K562 (cell line): ENCODE measurements at regions not wholly inside any gene's neighbourhood (a gene's known extent, or its start where the extent isn't known, plus 50 kb on each side); places are given as distances from the start of the nearest gene placed in this dataset.

Source experiments
- CTCF ChIP-seq, 3 experiments: IDR thresholded peaks in 2 of 3; conservative IDR thresholded peaks in 1 of 3; 2 replicates each; pipeline ENCODE4 v1.5.1; 2011 to 2012; ENCODE audit warnings: low read length in 3 of 3, mild to moderate bottlenecking in 3 of 3, control low read depth in 2 of 3, improper control_type of control experiment in 1 of 3, inconsistent platforms in 1 of 3, low read depth in 1 of 3, mixed read lengths in 1 of 3, moderate library complexity in 1 of 3; ENCODE audit not compliant: insufficient read depth in 2 of 3
- EGR1 ChIP-seq: fragments of 450-650 bp; conservative IDR thresholded peaks from 2 replicates; pipeline ENCODE4 v1.6.1; 2017; ENCODE audit warnings: mild to moderate bottlenecking
- ESRRA ChIP-seq: fragments of 450-650 bp; IDR thresholded peaks from 2 replicates; pipeline ENCODE4 v1.6.1; 2014; ENCODE audit warnings: low read depth, mild to moderate bottlenecking, moderate library complexity, borderline replicate concordance
- JUND ChIP-seq, 2 experiments: IDR thresholded peaks; 2 replicates in 1 of 2; 3 replicates in 1 of 2; pipeline ENCODE4 v1.6.1; 2011; ENCODE audit warnings: borderline replicate concordance in 2 of 2, low read depth in 2 of 2, low read length in 2 of 2, improper control_type of control experiment in 1 of 2, missing biosample characterization in 1 of 2, missing genetic modification characterization in 1 of 2, missing genetic modification reagents in 1 of 2
- MYNN ChIP-seq, 2 experiments: sonication (generic); formaldehyde crosslinking in 1 of 2; IDR thresholded peaks; 2 replicates each; pipeline versions ENCODE4 v1.5.0 to v1.6.1; 2016 to 2020; ENCODE audit warnings: antibody characterized with exemption in 1 of 2, missing genetic modification reagents in 1 of 2
- PURB ChIP-seq: sonication (generic); formaldehyde crosslinking; IDR thresholded peaks from 2 replicates; pipeline ENCODE4 v1.9.0; 2021; ENCODE audit warnings: low read depth, mild to moderate bottlenecking, missing genetic modification reagents
- TARDBP ChIP-seq: fragments of 450-650 bp; IDR thresholded peaks from 2 replicates; pipeline ENCODE4 v1.6.1; 2016
- TCF3 ChIP-seq: sonication (generic); formaldehyde crosslinking; IDR thresholded peaks from 2 replicates; pipeline ENCODE4 v1.4.0; 2020; ENCODE audit warnings: mild to moderate bottlenecking, missing genetic modification reagents
- TEAD4 ChIP-seq, 2 experiments: sonication (generic) in 1 of 2; formaldehyde crosslinking in 1 of 2; IDR thresholded peaks; 2 replicates each; pipeline versions ENCODE4 v1.6.1 to v1.8.0; 2012 to 2022; ENCODE audit warnings: borderline replicate concordance in 1 of 2, inconsistent platforms in 1 of 2, low read length in 1 of 2, mild to moderate bottlenecking in 1 of 2, missing genetic modification reagents in 1 of 2
- USF2 ChIP-seq: sonication (generic); formaldehyde crosslinking; IDR thresholded peaks from 2 replicates; pipeline ENCODE4 v1.5.0; 2020; ENCODE audit warnings: missing genetic modification reagents
- ZBTB11 ChIP-seq, 3 experiments: fragments of 200-800 bp in 1 of 3; fragments of 250-450 bp in 1 of 3; fragments of 450-650 bp in 1 of 3; sonication (Bioruptor Pico) in 1 of 3; sonication (Bioruptor generic) in 1 of 3; formaldehyde crosslinking in 1 of 3; IDR thresholded peaks; 2 replicates each; pipeline versions ENCODE4 v1.6.1 to v1.8.0; 2016 to 2022; ENCODE audit warnings: mild to moderate bottlenecking in 2 of 3, missing genetic modification characterization in 2 of 3, missing compliant biosample characterization in 1 of 3, moderate library complexity in 1 of 3
- TF ChIP-seq, protein P1 (sequence below): sonication (generic); formaldehyde crosslinking; IDR thresholded peaks from 2 replicates; pipeline ENCODE4 v1.8.0; 2022; ENCODE audit warnings: mild to moderate bottlenecking, missing genetic modification reagents

DNA sequence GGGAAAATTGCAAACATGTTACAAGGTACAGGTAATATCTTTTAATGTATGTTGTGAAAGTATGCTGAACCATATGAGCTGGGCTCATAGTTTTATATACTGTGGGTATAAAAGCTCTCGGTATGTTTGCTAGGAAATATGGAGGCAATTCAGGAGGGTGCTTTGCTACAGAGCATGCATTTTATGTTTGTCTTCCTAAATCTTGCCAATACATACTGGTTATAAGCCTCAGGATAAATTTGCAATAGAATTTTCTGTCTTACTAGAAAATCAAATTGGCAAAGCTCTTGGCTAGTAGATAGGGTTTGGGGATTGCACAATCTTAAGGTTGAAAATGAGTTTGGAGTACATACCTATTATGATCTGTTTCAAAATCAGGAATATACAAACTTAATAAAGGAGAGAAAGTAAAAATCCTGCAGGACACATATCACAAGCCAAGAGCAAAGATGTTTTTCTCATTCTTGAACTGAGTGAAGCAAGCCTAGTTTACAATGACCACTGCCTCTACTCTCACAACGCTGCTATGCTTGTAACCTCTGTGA, 751.2 kb downstream of the HDGFL1 start:
- TF ChIP-seq ZBTB11 (CRISPR knock-in tag; IDR thresholded peaks at IDR 0.05) (no peak), CTCF (IDR thresholded peaks at IDR 0.05 in 2 of 3, conservative IDR thresholded peaks at IDR 0.05 in 1 of 3; ENCODE audit: insufficient read depth in 2 of 3, low read depth in 1 of 3, low read length in 3 of 3) (no peak), PURB (no peak), ESRRA (no peak), TCF3 (no peak), USF2 (no peak), MYNN (IDR thresholded peaks at IDR 0.05) (no peak), MYNN (CRISPR knock-in tag; IDR thresholded peaks at IDR 0.05) (no peak), JUND (IDR thresholded peaks at IDR 0.05; ENCODE audit: borderline replicate concordance, low read depth, low read length) (no peak), JUND (tag; IDR thresholded peaks at IDR 0.05; ENCODE audit: borderline replicate concordance, low read depth, low read length) (no peak), TARDBP (no peak), TEAD4 (IDR thresholded peaks at IDR 0.05; ENCODE audit: low read length) (no peak), TEAD4 (CRISPR knock-in tag; IDR thresholded peaks at IDR 0.05; ENCODE audit: borderline replicate concordance) (no peak), EGR1 (no peak)
- TF ChIP-seq, protein P1, sequence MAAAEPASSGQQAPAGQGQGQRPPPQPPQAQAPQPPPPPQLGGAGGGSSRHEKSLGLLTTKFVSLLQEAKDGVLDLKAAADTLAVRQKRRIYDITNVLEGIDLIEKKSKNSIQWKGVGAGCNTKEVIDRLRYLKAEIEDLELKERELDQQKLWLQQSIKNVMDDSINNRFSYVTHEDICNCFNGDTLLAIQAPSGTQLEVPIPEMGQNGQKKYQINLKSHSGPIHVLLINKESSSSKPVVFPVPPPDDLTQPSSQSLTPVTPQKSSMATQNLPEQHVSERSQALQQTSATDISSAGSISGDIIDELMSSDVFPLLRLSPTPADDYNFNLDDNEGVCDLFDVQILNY = no peak
